ENCODE measurements at regions not wholly inside any gene's neighbourhood (a gene's known extent, or its start where the extent isn't known, plus 50 kb on each side); places are given as distances from the start of the nearest gene placed in this dataset.

GRCh38 chr21:25191141-25191540, 416.1 kb downstream of the MRPL39 start:
- TF ChIP-seq CTCF (IDR thresholded peaks at IDR 0.05) (no peak), POLR2A (IDR thresholded peaks at IDR 0.05) (no peak), POLR2AphosphoS5 (IDR thresholded peaks at IDR 0.05) (no peak)
